Astrocyte (in vitro differentiated cells and primary cell): ENCODE measurements at regions not wholly inside any gene's neighbourhood (a gene's known extent, or its start where the extent isn't known, plus 50 kb on each side); places are given as distances from the start of the nearest gene placed in this dataset.

Experiments
- DNase-seq: peaks from one replicate; pipeline ENCODE4 v3.0.0-alpha.2; 2010; ENCODE audit warnings: low read depth
- FAIRE-seq: peaks from 2 replicates; lab custom pipeline; 2011; peaks lifted over from hg19 to GRCh38; lab: Jason Lieb, UNC
- H2AFZ ChIP-seq: 2 replicates; pipeline ENCODE4 v1.6.0; 2012; ENCODE audit warnings: low read depth, low read length, inconsistent platforms
- H3K27ac ChIP-seq: 2 replicates; pipeline ENCODE4 v1.5.1; 2011; ENCODE audit warnings: low read depth, low read length, inconsistent platforms
- H3K27me3 ChIP-seq: 2 replicates; pipeline ENCODE4 v1.6.0; 2011; ENCODE audit warnings: low read length, inconsistent platforms; ENCODE audit not compliant: insufficient read depth
- H3K36me3 ChIP-seq: 2 replicates; pipeline ENCODE4 v1.5.1; 2011; ENCODE audit warnings: low read length, inconsistent platforms; ENCODE audit not compliant: insufficient read depth
- H3K4me1 ChIP-seq: 2 replicates; pipeline ENCODE4 v1.5.1; 2011; ENCODE audit warnings: low read length, inconsistent platforms; ENCODE audit not compliant: insufficient read depth
- H3K4me2 ChIP-seq: 2 replicates; pipeline ENCODE4 v1.6.0; 2012; ENCODE audit warnings: low read length, inconsistent platforms
- H3K4me3 ChIP-seq: 2 replicates; pipeline ENCODE4 v1.5.1; 2011; ENCODE audit warnings: low read depth, mild to moderate bottlenecking, low read length, inconsistent platforms; ENCODE audit not compliant: insufficient read depth
- H3K79me2 ChIP-seq: 2 replicates; pipeline ENCODE4 v1.6.0; 2012; ENCODE audit warnings: mild to moderate bottlenecking, low read length, inconsistent platforms; ENCODE audit not compliant: insufficient read depth
- H3K9ac ChIP-seq: 2 replicates; pipeline ENCODE4 v1.6.0; 2012; ENCODE audit warnings: mild to moderate bottlenecking, low read length, inconsistent platforms
- H3K9me3 ChIP-seq: 2 replicates; pipeline ENCODE4 v1.5.1; 2012; ENCODE audit warnings: low read depth, mild to moderate bottlenecking, low read length, inconsistent platforms; ENCODE audit not compliant: insufficient read depth
- H4K20me1 ChIP-seq: 2 replicates; pipeline ENCODE4 v1.6.0; 2012; ENCODE audit warnings: low read length, inconsistent platforms; ENCODE audit not compliant: insufficient read depth
- H3K27ac Mint-ChIP-seq: one replicate; pipeline ENCODE4 v1.8.0; 2021; ENCODE audit warnings: mild to moderate bottlenecking, mixed read lengths; ENCODE audit not compliant: unreplicated experiment
- H3K27me3 Mint-ChIP-seq: one replicate; pipeline ENCODE4 v1.8.0; 2021; ENCODE audit warnings: low read depth, mixed read lengths; ENCODE audit not compliant: unreplicated experiment
- H3K36me3 Mint-ChIP-seq: one replicate; pipeline ENCODE4 v1.8.0; 2021; ENCODE audit warnings: low read depth, mixed read lengths; ENCODE audit not compliant: unreplicated experiment
- H3K4me1 Mint-ChIP-seq: one replicate; pipeline ENCODE4 v1.8.0; 2021; ENCODE audit warnings: low read depth, mixed read lengths; ENCODE audit not compliant: unreplicated experiment
- H3K4me3 Mint-ChIP-seq: one replicate; pipeline ENCODE4 v1.8.0; 2021; ENCODE audit warnings: mild to moderate bottlenecking, moderate library complexity, mixed read lengths; ENCODE audit not compliant: unreplicated experiment
- H3K9me3 Mint-ChIP-seq: one replicate; pipeline ENCODE4 v1.8.0; 2021; ENCODE audit warnings: mild to moderate bottlenecking, mixed read lengths; ENCODE audit not compliant: unreplicated experiment
- CTCF ChIP-seq: IDR thresholded peaks from 2 replicates; pipeline ENCODE4 v1.5.1; 2011; ENCODE audit warnings: low read depth, mild to moderate bottlenecking, inconsistent platforms, low read length, moderate library complexity; ENCODE audit not compliant: insufficient read depth
- EZH2 ChIP-seq: IDR thresholded peaks from 2 replicates; pipeline ENCODE4 v1.6.1; 2012; ENCODE audit warnings: mild to moderate bottlenecking, low read length, inconsistent platforms; ENCODE audit not compliant: insufficient read depth

- peak overlapping the region; percentile 47 for H3K4me2 ChIP-seq
- H3K4me3 Mint-ChIP-seq: no peak overlapping the region
- DNase-seq (peak; percentile 8), FAIRE-seq (no peak)
- no peak overlapping the region for H3K4me3 ChIP-seq
- no peaks in the 10 kb centered on the region for H3K9me3 ChIP-seq
- H4K20me1 ChIP-seq: no peaks in the 10 kb centered on the region
- no peaks in the 10 kb centered on the region for H3K36me3 ChIP-seq
- no peaks in the 10 kb centered on the region for H3K36me3 Mint-ChIP-seq
- H3K9ac ChIP-seq: no peak overlapping the region
- H3K27me3 ChIP-seq: no peaks in the 10 kb centered on the region
- H3K4me1 ChIP-seq: no peaks in the 10 kb centered on the region
- peaks cover 9% of the 10 kb centered on the region for H3K9me3 Mint-ChIP-seq
- no peak overlapping the region for H3K27ac ChIP-seq
- H3K4me1 Mint-ChIP-seq: no peaks in the 10 kb centered on the region
- H2AFZ ChIP-seq: peak overlapping the region; percentile 43
- H3K27me3 Mint-ChIP-seq: peaks cover 22% of the 10 kb centered on the region
- no peak overlapping the region for H3K27ac Mint-ChIP-seq
- no peak for TF ChIP-seq CTCF
- H3K79me2 ChIP-seq: no peaks in the 10 kb centered on the region
Measured at GRCh38 chr10:3270577-3271316, 98.2 kb upstream of the PITRM1 start.

- FAIRE-seq (no peak), DNase-seq (no peak)
- H3K9me3 Mint-ChIP-seq: peaks cover 7% of the 10 kb centered on the region
- peaks cover 17% of the 10 kb centered on the region for H3K4me1 Mint-ChIP-seq
- H3K27ac Mint-ChIP-seq: no peak overlapping the region
- H3K27me3 ChIP-seq: no peaks in the 10 kb centered on the region
- no peaks in the 10 kb centered on the region for H4K20me1 ChIP-seq
- no peak overlapping the region for H3K9ac ChIP-seq
- H3K27ac ChIP-seq: no peak overlapping the region
- peaks cover 7% of the 10 kb centered on the region for H3K4me1 ChIP-seq
- H3K4me2 ChIP-seq: no peak overlapping the region
- H2AFZ ChIP-seq: no peak overlapping the region
- H3K27me3 Mint-ChIP-seq: peaks cover 5% of the 10 kb centered on the region
- no peaks in the 10 kb centered on the region for H3K79me2 ChIP-seq
- H3K4me3 ChIP-seq: no peak overlapping the region
- no peak overlapping the region for H3K4me3 Mint-ChIP-seq
- no peaks in the 10 kb centered on the region for H3K9me3 ChIP-seq
- H3K36me3 ChIP-seq: no peaks in the 10 kb centered on the region
- H3K36me3 Mint-ChIP-seq: no peaks in the 10 kb centered on the region
- TF ChIP-seq EZH2: no peak
- TF ChIP-seq CTCF: no peak
Measured at GRCh38 chr10:3268025-3268424, 95.4 kb upstream of the PITRM1 start.

DNA sequence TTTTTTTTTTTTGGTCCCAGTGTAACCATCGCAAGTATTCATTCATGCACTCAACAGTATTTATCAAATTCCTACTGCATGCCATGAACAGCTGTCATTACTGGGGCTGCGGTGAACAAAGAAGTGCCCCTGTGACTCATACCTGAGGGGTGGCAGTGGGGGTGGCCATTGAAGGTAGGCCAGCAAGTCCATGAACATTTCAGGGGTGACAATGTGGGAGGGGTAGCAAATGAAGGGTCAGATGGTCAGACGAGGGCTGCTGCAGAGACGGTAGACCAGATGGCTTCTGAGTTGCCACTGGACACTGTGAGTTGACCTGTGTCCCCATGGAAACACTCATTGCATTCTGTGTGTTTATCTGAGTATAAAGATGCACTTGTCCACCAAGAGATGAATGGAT is 92.5 kb upstream of the PITRM1 start:
- FAIRE-seq (peak; percentile 60), DNase-seq (peak; percentile 47)
- Mint-ChIP-seq H3K27me3 (peaks cover 7% of the 10 kb centered on the region), H3K4me3 (peak overlapping the region; percentile 48), H3K36me3 (no peaks in the 10 kb centered on the region), H3K4me1 (peaks cover 17% of the 10 kb centered on the region), H3K9me3 (peaks cover 7% of the 10 kb centered on the region), H3K27ac (peak overlapping the region; percentile 5)
- no peak overlapping the region for H2AFZ ChIP-seq
- peaks cover 7% of the 10 kb centered on the region for H3K4me1 ChIP-seq
- no peaks in the 10 kb centered on the region for H3K9me3 ChIP-seq
- TF ChIP-seq CTCF (no peak), EZH2 (no peak)
- H3K27ac ChIP-seq: no peak overlapping the region
- H3K27me3 ChIP-seq: no peaks in the 10 kb centered on the region
- H3K36me3 ChIP-seq: no peaks in the 10 kb centered on the region
- H3K9ac ChIP-seq: no peak overlapping the region
- no peaks in the 10 kb centered on the region for H4K20me1 ChIP-seq
- H3K4me3 ChIP-seq: no peak overlapping the region
- no peaks in the 10 kb centered on the region for H3K79me2 ChIP-seq
- H3K4me2 ChIP-seq: peak overlapping the region; percentile 9
